ENCODE measurements at regions not wholly inside any gene's neighbourhood (a gene's known extent, or its start where the extent isn't known, plus 50 kb on each side); places are given as distances from the start of the nearest gene placed in this dataset.
"Not testable (repeated sequence)": the region's sequence is repeated elsewhere in the genome, so short reads cannot be mapped to it uniquely, and the experiment has no call there.

- DNase-seq (ENCODE audit: low read depth) = no peak
- H3K4me3 ChIP-seq (ENCODE audit: low read depth, low read length) = no peak overlapping the region
- TF ChIP-seq CTCF (conservative IDR thresholded peaks at IDR 0.05; ENCODE audit: low read depth, low read length) = no peak
These were observed 410.6 kb upstream of the NR5A2 start for GRCh38 chr1:199616947-199617346.

GRCh38 chr1:199619223-199619622 is 408.3 kb upstream of the NR5A2 start:
- no peak overlapping the region for H3K4me3 ChIP-seq (ENCODE audit: low read depth, low read length)
- TF ChIP-seq CTCF (conservative IDR thresholded peaks at IDR 0.05; ENCODE audit: low read depth, low read length) = no peak
- no peak for DNase-seq (ENCODE audit: low read depth)

GRCh38 chr1:199626228-199626627 is 401.3 kb upstream of the NR5A2 start:
- DNase-seq (ENCODE audit: low read depth); H3K4me3 ChIP-seq (ENCODE audit: low read depth, low read length): not testable (repeated sequence)

GRCh38 chr1:199629624-199630023 is 397.9 kb upstream of the NR5A2 start:
- no peak for TF ChIP-seq CTCF (conservative IDR thresholded peaks at IDR 0.05; ENCODE audit: low read depth, low read length)
- DNase-seq (ENCODE audit: low read depth) = no peak
- H3K4me3 ChIP-seq (ENCODE audit: low read depth, low read length) = no peak overlapping the region

- no peak overlapping the region for H3K4me3 ChIP-seq (ENCODE audit: low read depth, low read length)
- TF ChIP-seq CTCF (conservative IDR thresholded peaks at IDR 0.05; ENCODE audit: low read depth, low read length) = no peak
- no peak for DNase-seq (ENCODE audit: low read depth)
These were observed 388.1 kb upstream of the NR5A2 start for GRCh38 chr1:199639453-199639852.

- no peak for TF ChIP-seq CTCF (conservative IDR thresholded peaks at IDR 0.05; ENCODE audit: low read depth, low read length)
- H3K4me3 ChIP-seq (ENCODE audit: low read depth, low read length) = no peak overlapping the region
- DNase-seq (ENCODE audit: low read depth) = no peak
These were observed 386.0 kb upstream of the NR5A2 start for GRCh38 chr1:199641531-199641930.

GRCh38 chr1:199644912-199645311 is 382.6 kb upstream of the NR5A2 start:
- H3K4me3 ChIP-seq (ENCODE audit: low read depth, low read length) = no peak overlapping the region
- no peak for TF ChIP-seq CTCF (conservative IDR thresholded peaks at IDR 0.05; ENCODE audit: low read depth, low read length)
- no peak for DNase-seq (ENCODE audit: low read depth)

- peak; percentile 8 for TF ChIP-seq CTCF (conservative IDR thresholded peaks at IDR 0.05; ENCODE audit: low read depth, low read length)
- DNase-seq (ENCODE audit: low read depth) = peak; percentile 20
- H3K4me3 ChIP-seq (ENCODE audit: low read depth, low read length) = no peak overlapping the region
These were observed 380.7 kb upstream of the NR5A2 start for GRCh38 chr1:199646761-199647160.

All from epithelial cell of proximal tubule (primary cell).